ENCODE measurements at regions not wholly inside any gene's neighbourhood (a gene's known extent, or its start where the extent isn't known, plus 50 kb on each side); places are given as distances from the start of the nearest gene placed in this dataset.
"Not testable (repeated sequence)": the region's sequence is repeated elsewhere in the genome, so short reads cannot be mapped to it uniquely, and the experiment has no call there.

DNA sequence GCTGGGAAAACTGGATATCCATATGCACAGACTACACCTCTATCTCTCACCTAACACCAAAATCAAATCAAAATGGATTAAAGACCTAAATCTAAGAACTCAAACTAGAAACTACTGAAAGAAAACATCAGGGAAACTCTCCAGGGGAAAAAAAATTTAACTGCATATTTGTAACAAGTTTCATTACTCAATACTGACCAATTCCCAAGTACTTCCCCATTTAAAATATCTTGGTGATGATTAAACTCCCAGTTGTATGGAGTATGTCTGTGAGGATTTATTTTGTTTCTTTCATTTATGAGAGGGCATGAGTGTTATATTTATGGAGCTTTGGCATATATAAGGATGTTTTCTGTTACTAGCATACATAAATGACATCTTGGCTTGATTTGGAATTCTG is 112.3 kb upstream of the IL15 start:
- DNase-seq (ENCODE audit: low read depth, low spot score) = no peak

DNA sequence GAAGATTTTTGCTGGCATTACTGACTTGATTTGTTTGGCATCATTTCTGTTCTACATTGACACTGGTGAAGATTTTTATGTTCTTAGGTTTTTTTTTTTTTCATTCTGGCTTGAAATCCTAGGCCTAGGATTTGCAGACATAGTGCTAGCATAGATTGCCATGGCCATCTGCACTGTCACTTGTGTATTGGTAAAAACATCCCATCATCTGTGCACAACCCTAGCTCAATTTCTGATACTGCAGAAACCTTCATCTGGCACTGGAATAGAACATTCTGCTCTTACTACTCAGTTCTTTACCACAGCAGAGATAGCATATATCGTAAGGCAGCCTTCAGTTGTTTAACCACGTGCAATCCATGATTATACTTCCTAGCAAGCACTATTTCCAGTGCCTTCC is 111.5 kb upstream of the IL15 start:
- DNase-seq (ENCODE audit: low read depth, low spot score) = no peak

DNA sequence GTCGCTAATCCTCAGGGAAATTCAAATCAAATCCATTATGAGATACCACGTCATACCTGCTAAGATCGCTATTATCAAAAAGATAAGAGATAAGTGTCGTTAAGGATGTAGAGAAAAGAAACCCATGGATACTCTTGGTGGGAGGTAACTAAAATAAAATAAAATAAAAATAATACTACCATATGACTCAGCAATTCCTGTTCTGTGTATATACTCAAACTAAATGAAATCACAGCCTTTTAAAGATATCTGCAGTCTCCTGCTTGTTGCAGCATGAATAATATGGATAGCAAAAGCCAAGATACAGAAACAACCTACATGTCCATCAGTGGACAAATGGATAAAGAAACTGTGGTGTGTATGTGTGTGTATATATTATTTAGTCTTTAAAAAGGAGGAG is 105.8 kb upstream of the IL15 start:
- DNase-seq (ENCODE audit: low read depth, low spot score) = no peak

DNA sequence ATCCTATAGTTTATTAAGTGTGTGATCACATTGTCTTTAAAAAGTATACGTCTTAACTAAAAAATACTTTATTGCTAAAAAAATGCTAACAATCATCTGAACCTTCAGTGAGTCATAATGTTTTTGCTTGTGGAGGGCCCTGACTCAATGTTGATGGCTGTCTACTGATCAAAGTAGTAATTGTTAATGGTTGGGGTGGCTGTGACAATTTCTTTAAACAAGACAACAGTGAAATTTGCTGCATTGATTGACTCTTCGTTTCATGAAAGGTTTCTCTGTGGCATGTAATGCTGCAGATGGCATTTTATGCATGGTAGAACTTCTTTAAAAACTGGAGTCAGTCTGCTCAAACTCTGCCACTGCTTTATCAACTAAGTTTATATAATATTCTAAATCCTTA is 101.4 kb upstream of the IL15 start:
- no peak for DNase-seq (ENCODE audit: low read depth, low spot score)

DNA sequence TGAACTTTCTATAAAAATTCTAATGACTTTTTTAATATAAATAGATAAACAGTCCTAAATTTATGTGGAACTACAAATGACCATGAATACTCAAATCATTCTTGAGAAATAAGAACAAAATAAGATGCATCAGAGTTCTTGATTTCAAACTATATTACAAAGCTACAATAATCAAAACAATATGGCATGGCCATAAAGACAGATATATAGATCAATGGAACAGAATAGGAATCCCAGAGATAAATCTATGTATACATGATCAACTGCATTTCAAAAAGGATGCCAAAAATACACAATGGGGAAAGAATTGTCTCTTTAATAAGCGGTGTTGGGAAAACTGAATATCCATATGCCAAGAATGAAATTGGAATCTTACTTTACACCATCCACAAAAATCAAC is 98.4 kb upstream of the IL15 start:
- no peak for DNase-seq (ENCODE audit: low read depth, low spot score)

DNA sequence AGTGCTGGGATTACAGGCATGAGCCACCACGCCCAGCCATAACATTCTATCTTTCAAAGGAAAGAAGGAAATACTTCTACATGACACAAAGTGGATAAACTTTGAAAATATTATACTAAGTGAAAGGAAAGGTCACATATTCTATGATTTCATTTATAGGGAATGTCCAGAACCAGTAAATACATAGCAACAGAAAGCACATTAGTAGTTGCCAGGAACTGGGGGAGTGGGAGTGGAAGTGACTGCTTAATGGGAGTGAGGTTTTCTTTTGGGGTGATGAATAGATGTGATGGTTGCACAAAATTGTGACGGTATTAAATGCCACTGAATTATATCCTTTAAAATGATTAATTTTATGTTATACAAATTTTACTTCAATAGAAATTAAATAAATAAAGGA is 95.7 kb upstream of the IL15 start:
- DNase-seq (ENCODE audit: low read depth, low spot score) = no peak

DNA sequence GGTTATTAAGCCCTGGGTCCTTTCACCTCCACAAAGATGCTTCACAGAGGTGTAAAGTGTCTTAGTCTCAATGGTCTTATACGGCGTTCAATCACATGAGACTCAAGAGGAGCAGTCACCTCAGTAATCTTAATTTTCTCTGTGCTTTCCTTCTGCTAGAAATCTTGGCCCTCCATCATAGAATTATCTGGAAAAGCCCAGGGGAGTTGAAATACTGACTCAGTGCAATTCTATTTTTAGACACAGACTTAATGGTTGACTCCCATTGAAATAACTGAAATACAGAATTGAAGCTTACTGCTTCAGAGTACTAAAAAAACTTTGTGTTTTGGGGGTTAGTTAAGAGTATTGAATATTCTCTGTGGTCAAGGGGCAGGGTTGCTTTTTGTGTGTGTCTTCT is 94.5 kb upstream of the IL15 start:
- no peak for DNase-seq (ENCODE audit: low read depth, low spot score)

DNA sequence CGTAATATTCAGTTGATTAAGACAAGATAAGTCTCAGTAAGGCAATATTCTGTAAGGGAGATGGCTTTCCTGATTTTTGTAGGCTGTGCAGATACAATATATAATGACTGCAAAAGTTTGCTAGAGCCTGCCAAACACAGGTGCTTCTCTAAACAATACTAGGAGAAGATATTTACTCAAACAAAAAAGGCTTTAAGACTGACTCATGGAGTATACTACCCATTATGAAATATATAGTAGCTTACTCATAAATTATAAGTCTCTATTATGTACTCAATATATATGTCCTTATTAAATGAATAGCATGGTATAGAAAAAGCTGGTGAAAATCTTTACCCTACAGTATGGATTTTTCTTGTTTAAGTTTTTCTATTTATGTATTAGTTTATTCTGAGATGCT is 93.2 kb upstream of the IL15 start:
- no peak for DNase-seq (ENCODE audit: low read depth, low spot score)

DNA sequence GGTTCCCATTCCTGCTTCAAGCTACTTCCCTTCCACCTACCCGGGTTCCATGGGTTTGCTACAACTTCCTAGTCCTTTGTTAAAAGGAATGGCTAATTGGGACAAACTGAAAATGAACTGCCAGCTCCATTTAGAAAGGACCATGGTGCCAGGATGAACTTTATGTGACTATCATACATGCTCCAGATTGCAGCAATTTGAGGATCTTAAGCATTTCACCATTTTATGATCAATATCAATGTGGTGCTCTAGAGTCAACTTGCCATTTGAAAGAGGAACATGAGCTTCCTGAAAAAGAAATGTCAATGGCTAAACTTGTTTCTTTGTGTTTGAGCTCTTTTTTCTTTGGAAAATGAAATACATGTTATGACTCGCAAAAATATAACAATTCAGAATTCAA is 92.7 kb upstream of the IL15 start:
- DNase-seq (ENCODE audit: low read depth, low spot score) = no peak

DNA sequence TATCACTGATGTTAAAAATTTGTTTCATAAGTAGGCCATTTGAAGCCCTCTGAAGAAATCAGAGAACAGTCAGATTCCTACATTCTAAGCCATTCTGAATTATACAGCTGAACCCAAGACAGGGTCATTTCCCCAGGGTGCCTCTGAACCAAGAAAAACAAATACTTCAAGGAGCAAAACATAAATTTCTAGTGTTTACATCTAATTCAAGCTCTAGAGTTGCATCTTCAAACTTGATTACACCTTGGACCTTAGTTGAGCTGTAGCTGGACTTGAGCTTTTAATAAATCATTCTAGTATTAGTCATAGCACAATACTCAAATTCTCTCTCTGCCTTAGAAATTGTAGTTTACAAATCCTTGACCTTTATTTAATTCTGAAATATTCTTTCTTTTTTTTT is 87.6 kb upstream of the IL15 start:
- DNase-seq (ENCODE audit: low read depth, low spot score) = no peak

DNA sequence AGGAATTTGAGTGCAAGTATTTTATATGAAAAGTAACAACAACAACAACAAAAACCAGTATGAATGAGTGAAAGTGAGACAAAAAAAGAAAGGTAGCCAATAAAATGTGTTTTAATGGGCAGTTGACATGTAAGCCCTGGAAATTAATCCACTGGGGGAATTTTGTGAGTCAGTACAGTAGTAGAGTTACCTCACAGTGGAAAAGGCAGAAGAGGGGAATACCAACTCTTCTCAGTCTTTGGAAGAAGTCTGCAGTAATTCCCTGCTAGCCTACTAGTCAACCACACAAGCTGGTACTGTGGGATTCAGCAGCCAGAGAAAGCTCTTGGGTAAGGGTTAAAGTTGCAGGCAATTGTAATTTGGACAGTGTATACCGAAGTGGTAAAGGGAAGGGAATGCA is 76.3 kb upstream of the IL15 start:
- DNase-seq (ENCODE audit: low read depth, low spot score) = no peak

DNA sequence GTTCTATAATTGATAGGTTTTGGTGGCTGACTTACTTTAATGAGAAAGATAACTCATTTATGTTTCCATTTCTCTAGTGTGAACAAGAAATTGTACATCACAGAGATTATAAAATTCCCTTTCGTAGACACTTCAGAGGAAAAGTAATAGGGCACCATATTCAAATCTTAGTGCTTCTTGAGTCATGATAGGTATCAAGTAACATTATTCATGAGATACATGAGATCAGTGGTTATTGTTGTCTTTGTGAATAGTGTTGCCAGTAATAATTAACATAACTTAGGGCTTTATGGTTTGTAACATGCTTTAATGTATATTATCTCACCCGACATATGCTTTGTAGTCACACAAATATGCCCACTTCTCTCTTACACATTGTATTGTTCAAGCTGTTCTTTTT is 73.7 kb upstream of the IL15 start:
- DNase-seq (ENCODE audit: low read depth, low spot score) = no peak

DNA sequence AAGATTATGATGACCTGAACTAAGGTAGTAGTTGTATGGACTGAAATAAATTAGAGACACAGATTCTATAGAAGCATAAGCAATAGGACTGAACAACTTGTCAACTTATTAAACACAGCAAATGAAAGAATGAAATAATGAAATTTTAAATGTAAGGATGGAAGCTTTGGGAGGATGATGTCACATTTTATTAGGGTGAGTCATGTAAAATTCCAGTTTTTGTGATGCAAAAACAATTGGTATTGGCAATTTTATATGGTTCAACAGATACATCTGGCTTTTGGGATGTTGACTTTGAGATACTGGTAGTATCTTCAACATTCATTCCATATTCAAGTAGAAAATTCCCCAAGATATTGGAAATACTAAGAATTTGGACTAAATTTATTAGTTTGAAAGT is 72.7 kb upstream of the IL15 start:
- no peak for DNase-seq (ENCODE audit: low read depth, low spot score)

DNA sequence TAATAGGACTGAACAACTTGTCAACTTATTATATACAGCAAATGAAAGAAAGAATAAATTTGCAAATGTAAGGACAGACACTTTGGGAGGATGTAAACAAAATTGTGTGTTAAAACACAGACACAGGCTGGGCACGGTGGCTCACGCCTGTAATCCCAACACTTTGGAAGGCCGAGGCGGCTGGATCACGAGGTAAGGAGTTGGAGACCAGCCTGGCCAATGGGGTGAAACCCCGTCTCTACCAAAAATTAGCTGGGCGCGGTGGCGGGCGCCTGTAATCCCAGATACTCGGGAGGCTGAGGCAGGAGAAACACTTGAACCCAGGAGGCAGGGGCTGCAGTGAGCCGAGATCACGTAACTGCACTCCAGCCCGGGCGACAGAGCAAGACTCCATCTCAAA is 71.4 kb upstream of the IL15 start:
- not testable (repeated sequence) for DNase-seq (ENCODE audit: low read depth, low spot score)

DNA sequence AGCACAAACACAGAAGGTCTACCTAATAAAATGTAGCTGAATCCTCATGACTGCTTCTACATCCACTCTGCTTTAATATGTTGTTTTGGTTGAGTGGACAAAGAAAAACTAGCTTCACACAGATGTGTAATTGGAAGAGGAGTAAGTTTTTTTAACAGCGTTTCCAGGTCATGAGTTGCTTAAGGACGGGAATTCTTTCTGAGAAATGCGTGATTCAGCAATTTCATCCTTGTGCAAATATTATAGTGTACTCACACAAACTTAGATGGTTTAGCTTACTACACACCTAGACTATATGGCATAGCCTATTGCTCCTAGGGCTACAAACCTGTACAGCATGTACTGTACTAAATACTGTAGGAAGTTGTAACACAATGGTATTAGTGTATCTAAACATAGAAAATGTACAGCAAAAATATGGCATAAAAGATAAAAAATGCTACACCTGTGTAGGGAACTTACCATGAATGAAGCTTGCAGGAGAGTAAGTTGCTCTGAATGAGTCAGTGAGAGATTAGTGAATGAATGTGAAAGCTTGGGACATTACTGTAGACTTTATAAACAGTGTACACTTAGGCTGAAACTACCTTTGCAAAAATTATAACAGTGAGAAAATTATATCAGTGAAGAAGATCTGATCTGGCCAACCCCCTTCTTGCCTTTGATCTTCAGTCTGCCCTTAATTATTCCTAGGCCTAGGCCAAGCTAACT is 70.8 kb upstream of the IL15 start:
- DNase-seq (ENCODE audit: low read depth, low spot score) = no peak

DNA sequence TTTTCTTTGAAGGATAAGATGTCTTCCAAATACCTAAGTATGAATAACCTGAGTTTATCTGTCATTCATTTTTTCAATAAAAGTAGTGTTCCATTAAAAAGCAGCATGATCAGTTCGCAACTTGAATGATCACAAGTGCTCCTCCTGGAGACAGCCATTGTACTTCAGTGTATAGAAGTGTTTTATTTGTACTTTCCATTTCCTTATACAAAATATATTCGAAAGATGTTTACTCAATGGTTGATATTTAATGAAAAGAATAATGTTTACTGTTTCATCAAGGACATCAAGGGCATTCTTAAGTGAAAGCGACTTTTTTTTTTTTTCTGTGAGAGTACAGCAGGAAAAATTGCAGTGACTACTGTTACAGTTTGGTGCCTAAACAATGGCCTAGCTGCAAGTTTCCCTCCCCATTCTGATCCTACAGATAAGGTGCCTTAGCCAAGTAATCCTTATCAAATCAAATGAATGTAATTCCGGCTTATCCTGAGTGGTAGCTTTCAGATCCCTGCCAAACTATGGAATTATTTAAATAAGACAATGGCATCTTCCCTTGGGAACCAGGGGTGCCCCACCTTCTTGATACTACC is 69.0 kb upstream of the IL15 start:
- DNase-seq (ENCODE audit: low read depth, low spot score) = no peak

DNA sequence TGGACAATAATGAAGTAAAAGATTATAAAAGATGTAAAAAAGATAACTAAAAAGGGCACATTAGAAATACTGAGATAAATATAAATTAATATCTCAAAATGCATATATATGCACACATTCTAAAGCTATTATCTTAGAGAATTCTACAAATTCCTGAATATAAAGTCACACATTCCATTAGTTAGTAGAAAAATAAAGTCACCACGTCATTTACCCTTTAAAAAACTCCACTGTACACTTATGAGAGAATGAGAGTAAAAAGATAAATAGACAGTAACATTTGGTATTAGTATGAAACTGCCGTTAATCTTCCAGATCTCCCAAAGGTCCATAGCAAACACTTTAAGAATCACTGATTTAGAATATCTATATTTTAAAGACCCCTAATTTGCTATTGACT is 67.2 kb upstream of the IL15 start:
- no peak for DNase-seq (ENCODE audit: low read depth, low spot score)

DNA sequence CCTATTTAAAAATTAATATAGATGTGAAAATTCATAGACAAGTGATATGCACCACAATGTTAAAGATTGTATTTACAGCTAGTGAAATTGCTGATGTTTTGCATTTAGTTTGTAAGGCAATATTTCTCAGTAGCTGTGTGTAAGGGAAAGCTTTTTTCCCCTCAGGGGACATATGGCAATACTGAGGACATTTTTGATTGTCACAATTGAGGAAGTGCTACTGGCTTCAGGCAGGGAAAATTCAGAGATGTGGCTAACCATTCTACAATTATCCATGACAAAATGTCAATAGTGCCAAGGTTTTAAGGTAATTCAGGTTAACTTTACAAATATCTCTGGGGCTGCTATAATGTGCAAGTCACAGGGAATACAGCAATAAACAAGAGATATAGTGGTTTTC is 66.1 kb upstream of the IL15 start:
- DNase-seq (ENCODE audit: low read depth, low spot score) = no peak

DNA sequence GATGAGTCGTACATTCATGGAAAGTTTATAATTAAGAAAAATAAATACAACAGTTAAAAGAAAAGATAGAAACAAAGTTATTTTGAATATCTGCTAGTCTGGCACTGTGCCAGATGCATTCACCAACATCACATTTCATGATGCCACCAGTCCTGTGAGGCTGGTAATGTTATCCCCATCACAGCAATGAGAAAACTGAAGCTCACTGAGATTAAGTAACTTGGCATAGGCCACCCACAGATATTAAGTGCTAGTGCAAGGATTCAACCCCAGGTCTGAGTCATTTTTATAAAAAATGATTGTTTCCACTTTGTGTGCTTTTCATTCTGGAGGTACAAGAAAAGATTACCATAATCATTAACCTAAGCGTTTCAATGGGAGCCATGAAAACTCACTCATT is 65.0 kb upstream of the IL15 start:
- DNase-seq (ENCODE audit: low read depth, low spot score) = no peak

DNA sequence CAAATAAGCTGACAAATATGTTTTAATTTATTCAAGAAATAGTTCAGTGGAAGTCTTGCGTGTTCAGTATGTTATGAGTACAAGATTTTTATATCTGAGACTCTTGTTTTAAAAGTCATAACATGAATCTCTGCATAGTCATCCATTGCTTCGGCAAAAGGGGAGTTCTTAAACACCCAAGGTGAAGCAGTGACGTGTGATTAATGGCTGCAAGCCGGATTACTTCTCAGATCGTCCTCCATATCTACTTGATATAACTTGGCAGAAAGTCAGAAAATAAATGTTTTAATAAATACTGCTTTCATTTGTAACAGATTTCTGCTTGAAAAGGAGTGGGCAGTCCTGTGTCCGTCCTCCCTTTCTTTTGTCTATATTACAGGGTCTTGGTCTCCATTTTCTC is 64.6 kb upstream of the IL15 start:
- no peak for DNase-seq (ENCODE audit: low read depth, low spot score)

DNA sequence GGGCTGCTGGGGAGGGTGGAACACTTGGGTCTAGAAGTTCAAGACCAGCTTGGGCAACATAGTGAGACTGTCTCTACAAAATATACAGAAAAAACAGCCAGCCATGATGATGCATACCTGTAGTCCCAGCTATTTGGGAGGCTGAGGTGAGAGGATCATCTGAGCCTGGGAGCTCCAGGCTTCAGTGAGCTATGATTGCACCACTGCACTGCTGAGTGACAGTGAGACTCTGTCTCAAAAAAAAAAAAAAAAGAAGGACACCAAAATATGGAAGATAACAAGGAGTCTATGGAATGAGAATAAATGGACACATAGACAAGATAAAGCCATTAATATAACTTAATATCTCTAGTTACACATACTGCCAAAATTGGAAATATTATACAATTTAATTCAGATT is 62.7 kb upstream of the IL15 start:
- DNase-seq (ENCODE audit: low read depth, low spot score) = no peak

DNA sequence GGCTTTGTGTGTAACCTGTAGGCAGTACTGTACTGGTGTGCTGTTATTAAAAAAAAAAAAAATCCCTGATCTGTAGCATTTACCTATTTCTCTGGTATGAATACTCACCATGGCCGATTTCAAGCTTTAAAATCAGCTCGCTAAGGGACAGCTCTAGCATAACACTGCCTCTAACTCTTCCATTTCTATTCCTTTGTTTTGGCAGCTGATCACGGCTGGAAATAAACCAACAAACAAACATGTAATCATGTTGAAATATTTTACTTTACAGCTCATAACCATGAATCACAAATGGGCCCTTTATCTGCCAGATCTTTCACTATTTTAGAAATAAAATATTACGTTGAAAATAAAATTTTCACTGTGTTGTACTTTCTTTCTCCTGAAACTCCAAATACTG is 60.5 kb upstream of the IL15 start:
- no peak for DNase-seq (ENCODE audit: low read depth, low spot score)

DNA sequence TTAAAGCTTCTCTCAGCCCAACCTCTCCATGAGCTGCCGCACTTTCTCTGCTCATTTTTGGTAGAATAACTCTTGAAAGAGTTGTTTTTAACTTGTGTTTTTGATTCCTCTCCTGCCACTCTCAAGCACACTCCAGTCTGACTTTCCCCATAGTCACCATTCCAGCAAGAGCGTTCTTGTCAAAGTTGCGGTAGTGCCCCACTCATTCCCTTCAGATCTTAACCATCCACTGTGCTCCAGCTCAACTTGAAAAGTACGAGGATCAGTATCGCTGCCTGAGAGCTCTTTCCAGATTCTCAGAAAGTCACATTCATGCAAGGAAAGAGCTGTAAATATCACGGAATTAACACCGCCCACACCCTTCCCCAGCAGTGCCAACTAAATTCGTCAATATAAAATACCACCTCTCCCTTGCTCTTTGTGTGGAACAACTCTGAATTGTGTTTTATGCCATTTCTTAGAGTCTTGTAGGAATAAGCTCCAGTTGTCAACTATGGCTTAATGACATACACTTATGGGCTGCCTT is 59.7 kb upstream of the IL15 start:
- DNase-seq (ENCODE audit: low read depth, low spot score) = no peak

DNA sequence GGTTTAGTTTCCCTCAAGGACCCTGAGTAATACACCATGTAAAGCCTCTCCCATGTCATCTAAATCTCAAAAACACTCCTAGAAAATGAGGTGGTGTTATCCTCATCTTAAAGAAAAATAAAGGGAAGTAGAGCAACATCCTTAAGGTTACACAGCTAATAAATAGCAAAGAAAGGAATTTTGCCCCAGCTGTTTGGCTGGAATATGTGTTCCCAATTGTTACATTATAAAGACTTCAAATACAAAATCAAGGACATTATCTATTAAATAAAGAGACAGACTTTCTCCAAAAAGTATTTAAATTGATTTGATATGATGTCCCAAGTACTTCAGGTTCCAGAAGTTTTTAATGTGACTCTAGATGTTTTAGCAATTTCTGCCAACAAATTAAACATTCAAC is 57.9 kb upstream of the IL15 start:
- DNase-seq (ENCODE audit: low read depth, low spot score) = no peak

All from activated naive CD8-positive, alpha-beta T cell treated with anti-CD3 and anti-CD28 coated beads, Interleukin-2, amount 50 U/mL, for 16 hours (primary cell).